ENCODE measurements at regions not wholly inside any gene's neighbourhood (a gene's known extent, or its start where the extent isn't known, plus 50 kb on each side); places are given as distances from the start of the nearest gene placed in this dataset.

- TF ChIP-seq CTCF (IDR thresholded peaks at IDR 0.05) = no peak
- no peak for TF ChIP-seq POLR2A (IDR thresholded peaks at IDR 0.05)
Observed at GRCh38 chr3:158896729-158897128, 94.9 kb downstream of the MFSD1 start.

All from gastroesophageal sphincter (tissue), 3 donors.